Liver (tissue), 8 donors: ENCODE measurements at regions not wholly inside any gene's neighbourhood (a gene's known extent, or its start where the extent isn't known, plus 50 kb on each side); places are given as distances from the start of the nearest gene placed in this dataset.

Experiments used
- DNase-seq: peaks from one replicate; pipeline ENCODE4 v3.0.0-alpha.2; 2017; ENCODE audit warnings: low spot score
- H3K27ac ChIP-seq, 2 donors: one replicate each; pipeline ENCODE4 v1.7.0; 2013; ENCODE audit warnings: inconsistent platforms in 2 of 2, low read length in 2 of 2, control low read depth in 1 of 2, low read depth in 1 of 2, mild to moderate bottlenecking in 1 of 2
- H3K27me3 ChIP-seq, 4 donors: one replicate each; pipeline versions ENCODE4 v1.6.1 to v1.7.0; 2013; ENCODE audit warnings: low read length in 3 of 4, inconsistent platforms in 1 of 4, mild to moderate bottlenecking in 1 of 4, moderate library complexity in 1 of 4; ENCODE audit not compliant: control insufficient read depth in 4 of 4, insufficient read depth in 4 of 4
- H3K36me3 ChIP-seq, 4 donors: one replicate each; pipeline versions ENCODE4 v1.6.1 to v1.7.0; 2013; ENCODE audit warnings: low read length in 3 of 4, mild to moderate bottlenecking in 3 of 4, low read depth in 1 of 4, moderate library complexity in 1 of 4; ENCODE audit not compliant: control insufficient read depth in 4 of 4, insufficient read depth in 3 of 4
- H3K4me1 ChIP-seq, 4 donors: one replicate each; pipeline versions ENCODE4 v1.6.1 to v1.7.0; 2013; ENCODE audit warnings: low read length in 3 of 4, mild to moderate bottlenecking in 3 of 4, moderate library complexity in 1 of 4; ENCODE audit not compliant: control insufficient read depth in 4 of 4, insufficient read depth in 4 of 4
- H3K4me3 ChIP-seq, 3 donors: one replicate each; pipeline versions ENCODE4 v1.6.1 to v1.7.0; 2013; ENCODE audit warnings: low read length in 3 of 3, control low read depth in 1 of 3, low read depth in 1 of 3, mild to moderate bottlenecking in 1 of 3
- H3K9ac ChIP-seq, 2 donors: one replicate each; pipeline ENCODE4 v1.7.0; 2013; ENCODE audit warnings: low read length in 2 of 2, mild to moderate bottlenecking in 2 of 2, moderate library complexity in 2 of 2, control low read depth in 1 of 2, low read depth in 1 of 2
- H3K9me3 ChIP-seq, 4 donors: one replicate each; pipeline versions ENCODE4 v1.6.1 to v1.7.0; 2013; ENCODE audit warnings: low read length in 3 of 4; ENCODE audit not compliant: control insufficient read depth in 4 of 4
- CTCF ChIP-seq: fragments of 150-350 bp; IDR thresholded peaks from 2 replicates; pipeline ENCODE4 v1.5.1; 2017; ENCODE audit warnings: improper control_type of control experiment, low read depth, low read length; ENCODE audit not compliant: missing input control
- EGR1 ChIP-seq, 2 donors: IDR thresholded peaks; 2 replicates each; pipeline ENCODE4 v1.6.1; 2016 to 2018; ENCODE audit warnings: antibody characterized with exemption in 2 of 2, low read depth in 2 of 2
- FOXA1 ChIP-seq: IDR thresholded peaks from 2 replicates; pipeline ENCODE4 v1.6.1; 2016; ENCODE audit warnings: antibody characterized with exemption
- FOXA2 ChIP-seq: IDR thresholded peaks from 2 replicates; pipeline ENCODE4 v1.6.1; 2016; ENCODE audit warnings: antibody characterized with exemption
- JUND ChIP-seq, 2 donors: IDR thresholded peaks; 2 replicates each; pipeline ENCODE4 v1.6.1; 2016; ENCODE audit warnings: antibody characterized with exemption in 2 of 2
- RAD21 ChIP-seq, 2 donors: IDR thresholded peaks; 2 replicates each; pipeline ENCODE4 v1.6.1; 2016; ENCODE audit warnings: antibody characterized with exemption in 2 of 2, mild to moderate bottlenecking in 2 of 2
- REST ChIP-seq: IDR thresholded peaks from 2 replicates; pipeline ENCODE4 v1.6.1; 2016; ENCODE audit warnings: antibody characterized with exemption, mild to moderate bottlenecking
- RXRA ChIP-seq, 2 donors: IDR thresholded peaks; 2 replicates each; pipeline ENCODE4 v1.6.1; 2017 to 2018; ENCODE audit warnings: antibody characterized with exemption in 2 of 2, mild to moderate bottlenecking in 1 of 2
- SP1 ChIP-seq: IDR thresholded peaks from 2 replicates; pipeline ENCODE4 v1.6.1; 2018; ENCODE audit warnings: antibody characterized with exemption, mild to moderate bottlenecking
- TAF1 ChIP-seq: conservative IDR thresholded peaks from 2 replicates; pipeline ENCODE4 v1.6.1; 2016; ENCODE audit warnings: antibody characterized with exemption, mild to moderate bottlenecking
- ZBTB33 ChIP-seq: IDR thresholded peaks from 2 replicates; pipeline ENCODE4 v1.6.1; 2016; ENCODE audit warnings: antibody characterized with exemption
- WGBS: extraction: QIAGEN DNeasy Blood & Tissue Kit; methylation state at CpG from one replicate; pipeline ENCODE4 v1.1.7; 2013; 5-methylcytosine and 5-hydroxymethylcytosine counted together
- donor health status: healthy.
- donor health status: healthy.
- donor health status: healthy.
- donor health status: healthy.
- donor health status: healthy.

GRCh38 chr15:61660579-61660978 is 399.7 kb downstream of the VPS13C start:
- DNase-seq = no peak
- no peaks in the 10 kb centered on the region for H3K4me1 ChIP-seq
- WGBS = 84% methylated on average over 2 of the region's 2 CpGs
- H3K27me3 ChIP-seq = peaks cover 0 to 6% (median 0%) of the 10 kb centered on the region in 4 donors
- H3K9ac ChIP-seq = no peak overlapping the region
- no peak overlapping the region for H3K27ac ChIP-seq
- TF ChIP-seq FOXA1 (no peak), JUND (IDR thresholded peaks at IDR 0.05) (no peak), RAD21 (IDR thresholded peaks at IDR 0.05) (no peak), CTCF (no peak), RXRA (IDR thresholded peaks at IDR 0.05) (no peak), TAF1 (no peak), REST (no peak), SP1 (no peak), EGR1 (IDR thresholded peaks at IDR 0.05; ENCODE audit: low read depth in 2 of 2) (no peak), ZBTB33 (no peak)
- no peaks in the 10 kb centered on the region for H3K9me3 ChIP-seq
- H3K36me3 ChIP-seq = no peaks in the 10 kb centered on the region
- H3K4me3 ChIP-seq = no peak overlapping the region

- peaks cover 0 to 3% (median 0%) of the 10 kb centered on the region in 4 donors for H3K27me3 ChIP-seq
- no peaks in the 10 kb centered on the region for H3K9me3 ChIP-seq
- no peak overlapping the region for H3K27ac ChIP-seq
- no peak overlapping the region for H3K9ac ChIP-seq
- DNase-seq = no peak
- WGBS = 84% methylated on average over 5 of the region's 5 CpGs
- H3K36me3 ChIP-seq = no peaks in the 10 kb centered on the region
- H3K4me1 ChIP-seq = no peaks in the 10 kb centered on the region
- TF ChIP-seq CTCF (no peak), FOXA2 (no peak)
- H3K4me3 ChIP-seq = no peak overlapping the region
Measured at GRCh38 chr15:61659566-61660190, 400.6 kb downstream of the VPS13C start.
